Karpas-422 (cell line): ENCODE measurements at regions not wholly inside any gene's neighbourhood (a gene's known extent, or its start where the extent isn't known, plus 50 kb on each side); places are given as distances from the start of the nearest gene placed in this dataset.
"Not testable (repeated sequence)": the region's sequence is repeated elsewhere in the genome, so short reads cannot be mapped to it uniquely, and the experiment has no call there.

Experiments
- DNase-seq: peaks from one replicate; pipeline ENCODE4 v3.0.0-alpha.2; 2015
- H2AFZ ChIP-seq: fragments of 200-600 bp; sonication (generic); 2 replicates; pipeline ENCODE4 v1.6.1; 2014; ENCODE audit warnings: antibody characterized with exemption, low read length, mixed read lengths
- H3K27ac ChIP-seq: fragments of 200-600 bp; sonication (generic); 2 replicates; pipeline ENCODE4 v1.5.1; 2014; ENCODE audit warnings: mild to moderate bottlenecking, low read length, moderate library complexity
- H3K27me3 ChIP-seq: fragments of 200-600 bp; sonication (generic); 2 replicates; pipeline ENCODE4 v1.6.1; 2014; ENCODE audit warnings: low read length, mixed read lengths
- H3K36me3 ChIP-seq: fragments of 200-600 bp; sonication (generic); 2 replicates; pipeline ENCODE4 v1.6.1; 2014; ENCODE audit warnings: low read length, mixed read lengths; ENCODE audit not compliant: insufficient read depth
- H3K4me1 ChIP-seq: fragments of 200-600 bp; sonication (generic); 2 replicates; pipeline ENCODE4 v1.6.1; 2014; ENCODE audit warnings: mild to moderate bottlenecking, low read length, mixed read lengths
- H3K4me2 ChIP-seq: fragments of 200-600 bp; sonication (generic); 2 replicates; pipeline ENCODE4 v1.6.1; 2014; ENCODE audit warnings: low read length, low read depth, mild to moderate bottlenecking; ENCODE audit not compliant: poor library complexity, severe bottlenecking
- H3K4me3 ChIP-seq: fragments of 200-600 bp; sonication (generic); 2 replicates; pipeline ENCODE4 v1.5.1; 2014; ENCODE audit warnings: mild to moderate bottlenecking, antibody characterized with exemption, low read length, mixed read lengths
- H3K79me2 ChIP-seq: fragments of 200-600 bp; sonication (generic); 2 replicates; pipeline ENCODE4 v1.6.1; 2014; ENCODE audit warnings: mild to moderate bottlenecking, low read length, mixed read lengths
- H3K9ac ChIP-seq: fragments of 200-600 bp; sonication (generic); 2 replicates; pipeline ENCODE4 v1.6.0; 2014; ENCODE audit warnings: low read length
- H3K9me2 ChIP-seq: fragments of 200-600 bp; sonication (generic), shearing (Covaris generic); replicated peaks from 2 replicates; pipeline ENCODE4 v1.6.0; 2014; ENCODE audit warnings: mild to moderate bottlenecking, low read length, moderate library complexity; ENCODE audit not compliant: insufficient read depth
- H3K9me3 ChIP-seq: fragments of 300-700, 200-600 bp; sonication (generic); 2 replicates; pipeline ENCODE4 v1.6.1; 2014; ENCODE audit warnings: low read length, mixed read lengths
- H4K20me1 ChIP-seq: fragments of 200-600 bp; sonication (generic); 2 replicates; pipeline ENCODE4 v1.6.1; 2014; ENCODE audit warnings: mild to moderate bottlenecking, antibody characterized with exemption, low read length, low read depth; ENCODE audit not compliant: insufficient read depth

GRCh38 chr12:108432423-108433121, 82.5 kb upstream of the FICD start:
- H3K79me2 ChIP-seq = no peaks in the 10 kb centered on the region
- H3K4me3 ChIP-seq = no peak overlapping the region
- no peak overlapping the region for H3K4me2 ChIP-seq
- no peaks in the 10 kb centered on the region for H3K27me3 ChIP-seq
- no peak overlapping the region for H2AFZ ChIP-seq
- H3K9me2 ChIP-seq = no peaks in the 10 kb centered on the region
- H3K9ac ChIP-seq = no peak overlapping the region
- no peak overlapping the region for H3K27ac ChIP-seq
- no peaks in the 10 kb centered on the region for H3K9me3 ChIP-seq
- DNase-seq = no peak
- H3K4me1 ChIP-seq = no peaks in the 10 kb centered on the region
- no peaks in the 10 kb centered on the region for H3K36me3 ChIP-seq
- H4K20me1 ChIP-seq = no peaks in the 10 kb centered on the region

- no peak for DNase-seq
Measured at GRCh38 chr12:108430926-108431325, 84.2 kb upstream of the FICD start.

GRCh38 chr12:108430245-108430644, 84.8 kb upstream of the FICD start:
- Histone ChIP-seq H3K4me3 (no peak overlapping the region), H3K27me3 (no peaks in the 10 kb centered on the region; the same call in 1 of the 2 replicates), H3K79me2 (no peaks in the 10 kb centered on the region), H3K36me3 (no peaks in the 10 kb centered on the region), H3K9me3 (no peaks in the 10 kb centered on the region), H2AFZ (no peak overlapping the region), H3K9me2 (no peaks in the 10 kb centered on the region), H3K27ac (no peak overlapping the region), H4K20me1 (no peaks in the 10 kb centered on the region), H3K9ac (no peak overlapping the region), H3K4me1 (no peaks in the 10 kb centered on the region), H3K4me2 (no peak overlapping the region)
- DNase-seq = no peak

More at GRCh38 chr12:108430926-108431325, 84.2 kb upstream of the FICD start:
- no peak overlapping the region for H2AFZ ChIP-seq
- no peaks in the 10 kb centered on the region for H3K79me2 ChIP-seq
- H3K27ac ChIP-seq = no peak overlapping the region
- H3K9me3 ChIP-seq = no peaks in the 10 kb centered on the region
- no peak overlapping the region for H3K4me2 ChIP-seq
- no peaks in the 10 kb centered on the region for H3K4me1 ChIP-seq
- H3K9ac ChIP-seq = no peak overlapping the region
- H3K27me3 ChIP-seq = no peaks in the 10 kb centered on the region; the same call in 1 of the 2 replicates
- no peaks in the 10 kb centered on the region for H3K36me3 ChIP-seq
- H4K20me1 ChIP-seq = no peaks in the 10 kb centered on the region
- H3K4me3 ChIP-seq = no peak overlapping the region
- no peaks in the 10 kb centered on the region for H3K9me2 ChIP-seq

GRCh38 chr12:108425238-108425795, 86.2 kb upstream of the CMKLR1 start:
- Histone ChIP-seq H3K4me3 (no peak overlapping the region), H3K27me3 (no peaks in the 10 kb centered on the region; the same call in 1 of the 2 replicates), H4K20me1 (no peaks in the 10 kb centered on the region), H3K27ac (no peak overlapping the region), H2AFZ (no peak overlapping the region), H3K79me2 (no peaks in the 10 kb centered on the region), H3K4me1 (no peaks in the 10 kb centered on the region), H3K36me3 (no peaks in the 10 kb centered on the region), H3K4me2 (no peak overlapping the region), H3K9me2 (no peaks in the 10 kb centered on the region), H3K9ac (no peak overlapping the region), H3K9me3 (no peaks in the 10 kb centered on the region)
- DNase-seq = no peak

GRCh38 chr12:108424816-108425215, 85.7 kb upstream of the CMKLR1 start:
- H3K9ac ChIP-seq = no peak overlapping the region
- H3K27ac ChIP-seq = no peak overlapping the region
- no peaks in the 10 kb centered on the region for H3K79me2 ChIP-seq
- H2AFZ ChIP-seq = no peak overlapping the region
- no peak overlapping the region for H3K4me2 ChIP-seq
- DNase-seq = no peak
- H3K4me1 ChIP-seq = peaks cover 4% of the 10 kb centered on the region; the same call in 1 of the 2 replicates
- no peaks in the 10 kb centered on the region; the same call in 1 of the 2 replicates for H3K27me3 ChIP-seq
- H3K36me3 ChIP-seq = no peaks in the 10 kb centered on the region
- no peaks in the 10 kb centered on the region for H3K9me2 ChIP-seq
- no peaks in the 10 kb centered on the region for H4K20me1 ChIP-seq
- no peaks in the 10 kb centered on the region for H3K9me3 ChIP-seq
- no peak overlapping the region for H3K4me3 ChIP-seq

- no peak overlapping the region for H3K9ac ChIP-seq
- H3K9me3 ChIP-seq = no peaks in the 10 kb centered on the region
- H3K9me2 ChIP-seq = no peaks in the 10 kb centered on the region
- H3K4me3 ChIP-seq = no peak overlapping the region
- H3K79me2 ChIP-seq = no peaks in the 10 kb centered on the region
- no peak for DNase-seq
- no peak overlapping the region for H3K27ac ChIP-seq
- no peaks in the 10 kb centered on the region for H3K36me3 ChIP-seq
- no peaks in the 10 kb centered on the region for H4K20me1 ChIP-seq
- no peaks in the 10 kb centered on the region; the same call in 1 of the 2 replicates for H3K27me3 ChIP-seq
- no peak overlapping the region for H3K4me2 ChIP-seq
- no peak overlapping the region for H2AFZ ChIP-seq
- H3K4me1 ChIP-seq = peaks cover 5% of the 10 kb centered on the region; the same call in 1 of the 2 replicates
Measured at GRCh38 chr12:108424026-108424425, 84.9 kb upstream of the CMKLR1 start.

GRCh38 chr12:108423486-108423885, 84.4 kb upstream of the CMKLR1 start:
- Histone ChIP-seq H2AFZ (no peak overlapping the region), H3K9ac (no peak overlapping the region), H3K9me2 (no peaks in the 10 kb centered on the region), H4K20me1 (no peaks in the 10 kb centered on the region), H3K4me3 (no peak overlapping the region), H3K27me3 (no peaks in the 10 kb centered on the region; the same call in 1 of the 2 replicates), H3K79me2 (no peaks in the 10 kb centered on the region), H3K27ac (no peak overlapping the region), H3K4me2 (no peak overlapping the region), H3K36me3 (no peaks in the 10 kb centered on the region), H3K9me3 (no peaks in the 10 kb centered on the region), H3K4me1 (peaks cover 5% of the 10 kb centered on the region; the same call in 1 of the 2 replicates)
- DNase-seq = peak; percentile 11

GRCh38 chr12:108421082-108421481, 82.0 kb upstream of the CMKLR1 start:
- not testable (repeated sequence) for H3K9ac ChIP-seq, DNase-seq, H3K9me3 ChIP-seq, H3K4me1 ChIP-seq, H2AFZ ChIP-seq, H4K20me1 ChIP-seq, H3K27ac ChIP-seq, H3K4me3 ChIP-seq, H3K9me2 ChIP-seq, H3K27me3 ChIP-seq, H3K36me3 ChIP-seq, H3K79me2 ChIP-seq, H3K4me2 ChIP-seq
